ENCODE measurements at regions not wholly inside any gene's neighbourhood (a gene's known extent, or its start where the extent isn't known, plus 50 kb on each side); places are given as distances from the start of the nearest gene placed in this dataset.

- H3K36me3 ChIP-seq, result no peaks in the 10 kb centered on the region
- no peak overlapping the region for H3K4me3 ChIP-seq (ENCODE audit: low read depth, low read length)
- no peak for DNase-seq
- no peaks in the 10 kb centered on the region for H3K9me3 ChIP-seq
- H3K4me1 ChIP-seq, result no peaks in the 10 kb centered on the region
- no peaks in the 10 kb centered on the region for H3K27me3 ChIP-seq
- TF ChIP-seq CTCF (IDR thresholded peaks at IDR 0.05; ENCODE audit: low read depth, low read length), result no peak
Measured at GRCh38 chr17:13088666-13089065, 70.8 kb upstream of the ELAC2 start.

GRCh38 chr17:13087802-13088201 lies 70.0 kb upstream of the ELAC2 start:
- Histone ChIP-seq H3K9me3 (no peaks in the 10 kb centered on the region), H3K36me3 (no peaks in the 10 kb centered on the region), H3K4me3 (ENCODE audit: low read depth, low read length) (no peak overlapping the region), H3K27me3 (no peaks in the 10 kb centered on the region), H3K4me1 (no peaks in the 10 kb centered on the region)
- no peak for TF ChIP-seq CTCF (IDR thresholded peaks at IDR 0.05; ENCODE audit: low read depth, low read length)
- no peak for DNase-seq

- no peaks in the 10 kb centered on the region for H3K36me3 ChIP-seq
- no peaks in the 10 kb centered on the region for H3K4me1 ChIP-seq
- H3K27me3 ChIP-seq, result no peaks in the 10 kb centered on the region
- no peak for DNase-seq
- no peak overlapping the region for H3K4me3 ChIP-seq (ENCODE audit: low read depth, low read length)
- H3K9me3 ChIP-seq, result no peaks in the 10 kb centered on the region
- TF ChIP-seq CTCF (IDR thresholded peaks at IDR 0.05; ENCODE audit: low read depth, low read length), result no peak
Measured at GRCh38 chr17:13086142-13086769, 68.4 kb upstream of the ELAC2 start.

GRCh38 chr17:13085578-13085977 lies 67.8 kb upstream of the ELAC2 start:
- Histone ChIP-seq H3K9me3 (no peaks in the 10 kb centered on the region), H3K4me1 (no peaks in the 10 kb centered on the region), H3K4me3 (ENCODE audit: low read depth, low read length) (no peak overlapping the region), H3K27me3 (no peaks in the 10 kb centered on the region), H3K36me3 (no peaks in the 10 kb centered on the region)
- DNase-seq, result no peak
- TF ChIP-seq CTCF (IDR thresholded peaks at IDR 0.05; ENCODE audit: low read depth, low read length), result no peak

GRCh38 chr17:13084420-13084819 lies 66.6 kb upstream of the ELAC2 start:
- Histone ChIP-seq H3K4me3 (ENCODE audit: low read depth, low read length) (no peak overlapping the region), H3K9me3 (no peaks in the 10 kb centered on the region), H3K4me1 (no peaks in the 10 kb centered on the region), H3K27me3 (no peaks in the 10 kb centered on the region), H3K36me3 (no peaks in the 10 kb centered on the region)
- TF ChIP-seq CTCF (IDR thresholded peaks at IDR 0.05; ENCODE audit: low read depth, low read length), result no peak
- DNase-seq, result no peak

- no peak for DNase-seq
- no peaks in the 10 kb centered on the region for H3K27me3 ChIP-seq
- no peak overlapping the region for H3K4me3 ChIP-seq (ENCODE audit: low read depth, low read length)
- H3K36me3 ChIP-seq, result no peaks in the 10 kb centered on the region
- no peak for TF ChIP-seq CTCF (IDR thresholded peaks at IDR 0.05; ENCODE audit: low read depth, low read length)
- no peaks in the 10 kb centered on the region for H3K4me1 ChIP-seq
- H3K9me3 ChIP-seq, result no peaks in the 10 kb centered on the region
Measured at GRCh38 chr17:13078591-13079385, 61.0 kb upstream of the ELAC2 start.
